ENCODE measurements at regions not wholly inside any gene's neighbourhood (a gene's known extent, or its start where the extent isn't known, plus 50 kb on each side); places are given as distances from the start of the nearest gene placed in this dataset.
A peak's percentile ranks its signal among the peaks of the same experiment; 100 is the strongest.

DNA sequence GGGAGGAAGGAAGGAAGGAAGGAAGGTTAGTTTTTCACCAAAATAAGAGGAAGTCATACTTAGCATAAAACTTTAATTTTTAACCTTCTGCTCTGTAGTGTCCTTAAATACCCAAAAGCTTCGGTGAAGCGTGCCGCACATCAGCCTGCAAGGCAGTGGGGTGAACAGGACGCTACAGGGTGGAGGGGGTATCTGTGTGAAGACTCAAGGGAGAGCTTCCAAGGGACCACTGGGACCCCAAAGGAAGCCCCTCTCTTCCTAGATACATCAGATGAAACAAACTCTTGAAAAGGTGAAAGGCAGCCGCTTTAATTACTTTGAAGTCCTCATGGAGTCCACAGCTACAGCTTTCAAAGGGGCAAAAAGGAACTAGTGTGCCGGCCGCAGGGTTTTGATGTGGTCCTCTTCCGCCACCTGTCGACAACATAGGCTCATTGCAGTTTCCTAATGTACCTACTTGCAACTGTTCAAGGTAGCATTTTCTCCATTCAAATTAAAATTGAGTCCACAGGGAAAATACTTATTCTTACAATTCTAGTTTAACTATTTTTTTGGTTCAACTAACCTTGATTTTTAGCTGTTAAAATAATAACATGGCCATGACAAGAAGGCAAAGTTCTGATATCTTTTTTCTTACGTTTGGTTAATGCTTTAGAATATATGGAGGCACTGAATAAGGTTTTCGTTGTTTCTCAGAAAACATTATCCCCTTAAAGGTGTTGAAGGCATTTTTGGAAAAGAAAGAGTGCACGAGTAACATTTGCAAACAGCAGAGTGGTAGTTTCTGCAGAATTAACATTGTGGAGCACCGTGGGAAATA lies 135.0 kb upstream of the RIPOR2 start (continued):
- TF ChIP-seq ZUFSP (CRISPR knock-in tag; IDR thresholded peaks at IDR 0.05; ENCODE audit: borderline replicate concordance) = no peak
- 0 out of 2 replicates have a peak, but pooled peaks have one; percentile 25 for TF ChIP-seq KLF11 (CRISPR knock-in tag; IDR thresholded peaks at IDR 0.05)
- TF ChIP-seq LBX2 (CRISPR knock-in tag; IDR thresholded peaks at IDR 0.05; ENCODE audit: borderline replicate concordance) = no peak
- TF ChIP-seq POLR2AphosphoS2 (IDR thresholded peaks at IDR 0.05; ENCODE audit: low read depth, low read length) = no peak
- no peak for TF ChIP-seq ZFAT (CRISPR knock-in tag; conservative IDR thresholded peaks at IDR 0.05)
- 0 out of 2 replicates have a peak, but pooled peaks have one; percentile 32 for TF ChIP-seq IRF2 (CRISPR knock-in tag; IDR thresholded peaks at IDR 0.05)
- TF ChIP-seq ZC3H13 (CRISPR knock-in tag; IDR thresholded peaks at IDR 0.05) = no peak
- TF ChIP-seq ZNF143 (CRISPR knock-in tag; IDR thresholded peaks at IDR 0.05) = no peak
- no peak for TF ChIP-seq PHF21A (CRISPR knock-in tag; IDR thresholded peaks at IDR 0.05)
- TF ChIP-seq MAF1 (CRISPR knock-in tag; IDR thresholded peaks at IDR 0.05; ENCODE audit: borderline replicate concordance) = no peak
- peak; percentile 93 for TF ChIP-seq SMC3 (IDR thresholded peaks at IDR 0.05; ENCODE audit: low read length)
- TF ChIP-seq ZBTB39 (CRISPR knock-in tag; IDR thresholded peaks at IDR 0.05) = no peak
- no peak for TF ChIP-seq FUBP1 (CRISPR knock-in tag; IDR thresholded peaks at IDR 0.05; ENCODE audit: borderline replicate concordance)
- TF ChIP-seq MEIS1 (CRISPR knock-in tag; IDR thresholded peaks at IDR 0.05; ENCODE audit: borderline replicate concordance) = no peak
- TF ChIP-seq XRCC5 (optimal IDR thresholded peaks at IDR 0.05; ENCODE audit: low read length) = peak; percentile 44
- TF ChIP-seq GMEB1 (CRISPR knock-in tag; IDR thresholded peaks at IDR 0.05; ENCODE audit: borderline replicate concordance) = no peak
- peak; percentile 56; the same call in 1 of the 2 replicates for TF ChIP-seq ELF3 (CRISPR knock-in tag; IDR thresholded peaks at IDR 0.05)
- TF ChIP-seq TFDP2 (CRISPR knock-in tag; IDR thresholded peaks at IDR 0.05) = no peak
- no peak for TF ChIP-seq ZSCAN30 (CRISPR knock-in tag; IDR thresholded peaks at IDR 0.05)
- TF ChIP-seq RFXANK (CRISPR knock-in tag; IDR thresholded peaks at IDR 0.05) = no peak
- no peak for TF ChIP-seq RBM39 (IDR thresholded peaks at IDR 0.05; ENCODE audit: low read depth, low read length, poor library complexity, severe bottlenecking)
